ENCODE measurements at regions not wholly inside any gene's neighbourhood (a gene's known extent, or its start where the extent isn't known, plus 50 kb on each side); places are given as distances from the start of the nearest gene placed in this dataset.

DNA sequence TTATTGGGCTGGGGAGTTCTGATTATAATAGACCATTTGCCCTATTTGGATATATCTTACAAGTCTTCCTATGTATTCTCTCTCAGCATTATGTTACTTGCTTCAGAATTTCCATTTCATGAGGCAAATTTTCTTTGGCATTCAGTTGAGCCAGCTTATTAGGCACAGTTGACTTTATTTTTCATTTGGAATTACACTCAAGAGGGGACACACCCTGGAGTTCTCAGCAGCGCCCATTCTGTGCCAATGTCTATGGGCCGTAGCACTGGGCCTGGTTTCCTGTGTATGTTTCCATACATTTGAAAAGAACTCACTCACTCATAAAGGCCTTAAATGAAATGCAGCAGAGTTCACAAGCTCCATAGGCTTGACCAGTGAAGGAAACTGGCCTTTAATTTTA lies 138.5 kb downstream of the KLF12 start:
- Histone ChIP-seq H3K9ac (ENCODE audit: low read length) (no peak overlapping the region), H3K36me3 (ENCODE audit: control insufficient read depth in 1 of 2, insufficient read depth in 2 of 2, low read length in 2 of 2) (no peaks in the 10 kb centered on the region), H3K79me2 (ENCODE audit: insufficient read depth, low read length) (no peaks in the 10 kb centered on the region), H3K4me3 (replicated peaks in 1 of 2; ENCODE audit: low read depth in 1 of 2, low read length in 2 of 2) (no peak overlapping the region), H3K4me2 (ENCODE audit: low read length) (no peak overlapping the region), H3K4me1 (ENCODE audit: control insufficient read depth in 1 of 2, insufficient read depth in 2 of 2, low read length in 2 of 2) (no peaks in the 10 kb centered on the region), H3K27me3 (ENCODE audit: insufficient read depth, low read length) (no peaks in the 10 kb centered on the region), H3K27ac (ENCODE audit: low read depth, low read length) (no peak overlapping the region), H3K9me2 (ENCODE audit: insufficient read depth) (no peaks in the 10 kb centered on the region), H3K9me3 (ENCODE audit: control insufficient read depth in 1 of 2, insufficient read depth in 1 of 2, low read depth in 1 of 2, low read length in 2 of 2) (no peaks in the 10 kb centered on the region), H4K20me1 (ENCODE audit: insufficient read depth) (no peaks in the 10 kb centered on the region), H2AFZ (ENCODE audit: low read depth, low read length, poor library complexity, severe bottlenecking) (no peak overlapping the region)
- ATAC-seq (no peak), DNase-seq (ENCODE audit: low read depth, low spot score) (no peak)
- ChIA-PET CTCF (no interaction called here), POLR2A (no interaction called here), RAD21 (ENCODE audit: low non-redundant PET in 1 of 2, low total read pairs in 2 of 2, uncharacterized antibody in 2 of 2, unreplicated experiment in 2 of 2) (no interaction called here)
- intact Hi-C loops (cut with micrococcal nuclease) = no loop called here
- no peak for TF ChIP-seq SRF (IDR thresholded peaks at IDR 0.05; ENCODE audit: low read depth)
- no peak for TF ChIP-seq JUND (IDR thresholded peaks at IDR 0.05)
- TF ChIP-seq EZH2 (IDR thresholded peaks at IDR 0.05) = no peak
- no peak for TF ChIP-seq ZNF274 (IDR thresholded peaks at IDR 0.05; ENCODE audit: low read depth, low read length)
- TF ChIP-seq, protein P1, sequence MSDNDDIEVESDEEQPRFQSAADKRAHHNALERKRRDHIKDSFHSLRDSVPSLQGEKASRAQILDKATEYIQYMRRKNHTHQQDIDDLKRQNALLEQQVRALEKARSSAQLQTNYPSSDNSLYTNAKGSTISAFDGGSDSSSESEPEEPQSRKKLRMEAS (IDR thresholded peaks at IDR 0.05) = no peak
- TF ChIP-seq, protein P2, sequence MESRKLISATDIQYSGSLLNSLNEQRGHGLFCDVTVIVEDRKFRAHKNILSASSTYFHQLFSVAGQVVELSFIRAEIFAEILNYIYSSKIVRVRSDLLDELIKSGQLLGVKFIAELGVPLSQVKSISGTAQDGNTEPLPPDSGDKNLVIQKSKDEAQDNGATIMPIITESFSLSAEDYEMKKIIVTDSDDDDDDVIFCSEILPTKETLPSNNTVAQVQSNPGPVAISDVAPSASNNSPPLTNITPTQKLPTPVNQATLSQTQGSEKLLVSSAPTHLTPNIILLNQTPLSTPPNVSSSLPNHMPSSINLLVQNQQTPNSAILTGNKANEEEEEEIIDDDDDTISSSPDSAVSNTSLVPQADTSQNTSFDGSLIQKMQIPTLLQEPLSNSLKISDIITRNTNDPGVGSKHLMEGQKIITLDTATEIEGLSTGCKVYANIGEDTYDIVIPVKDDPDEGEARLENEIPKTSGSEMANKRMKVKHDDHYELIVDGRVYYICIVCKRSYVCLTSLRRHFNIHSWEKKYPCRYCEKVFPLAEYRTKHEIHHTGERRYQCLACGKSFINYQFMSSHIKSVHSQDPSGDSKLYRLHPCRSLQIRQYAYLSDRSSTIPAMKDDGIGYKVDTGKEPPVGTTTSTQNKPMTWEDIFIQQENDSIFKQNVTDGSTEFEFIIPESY (IDR thresholded peaks at IDR 0.05; ENCODE audit: extremely low read depth, insufficient replicate concordance, low read length) = no peak
- no peak for TF ChIP-seq POLR2AphosphoS5 (IDR thresholded peaks at IDR 0.05; ENCODE audit: low read depth, low read length)
- TF ChIP-seq RAD21 (IDR thresholded peaks at IDR 0.05; ENCODE audit: low read depth) = no peak
- no peak for TF ChIP-seq ELF1 (IDR thresholded peaks at IDR 0.05; ENCODE audit: borderline replicate concordance, low read depth)
- no peak for TF ChIP-seq CEBPB (IDR thresholded peaks at IDR 0.05; ENCODE audit: low read depth)
- TF ChIP-seq, protein P3, sequence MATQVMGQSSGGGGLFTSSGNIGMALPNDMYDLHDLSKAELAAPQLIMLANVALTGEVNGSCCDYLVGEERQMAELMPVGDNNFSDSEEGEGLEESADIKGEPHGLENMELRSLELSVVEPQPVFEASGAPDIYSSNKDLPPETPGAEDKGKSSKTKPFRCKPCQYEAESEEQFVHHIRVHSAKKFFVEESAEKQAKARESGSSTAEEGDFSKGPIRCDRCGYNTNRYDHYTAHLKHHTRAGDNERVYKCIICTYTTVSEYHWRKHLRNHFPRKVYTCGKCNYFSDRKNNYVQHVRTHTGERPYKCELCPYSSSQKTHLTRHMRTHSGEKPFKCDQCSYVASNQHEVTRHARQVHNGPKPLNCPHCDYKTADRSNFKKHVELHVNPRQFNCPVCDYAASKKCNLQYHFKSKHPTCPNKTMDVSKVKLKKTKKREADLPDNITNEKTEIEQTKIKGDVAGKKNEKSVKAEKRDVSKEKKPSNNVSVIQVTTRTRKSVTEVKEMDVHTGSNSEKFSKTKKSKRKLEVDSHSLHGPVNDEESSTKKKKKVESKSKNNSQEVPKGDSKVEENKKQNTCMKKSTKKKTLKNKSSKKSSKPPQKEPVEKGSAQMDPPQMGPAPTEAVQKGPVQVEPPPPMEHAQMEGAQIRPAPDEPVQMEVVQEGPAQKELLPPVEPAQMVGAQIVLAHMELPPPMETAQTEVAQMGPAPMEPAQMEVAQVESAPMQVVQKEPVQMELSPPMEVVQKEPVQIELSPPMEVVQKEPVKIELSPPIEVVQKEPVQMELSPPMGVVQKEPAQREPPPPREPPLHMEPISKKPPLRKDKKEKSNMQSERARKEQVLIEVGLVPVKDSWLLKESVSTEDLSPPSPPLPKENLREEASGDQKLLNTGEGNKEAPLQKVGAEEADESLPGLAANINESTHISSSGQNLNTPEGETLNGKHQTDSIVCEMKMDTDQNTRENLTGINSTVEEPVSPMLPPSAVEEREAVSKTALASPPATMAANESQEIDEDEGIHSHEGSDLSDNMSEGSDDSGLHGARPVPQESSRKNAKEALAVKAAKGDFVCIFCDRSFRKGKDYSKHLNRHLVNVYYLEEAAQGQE (IDR thresholded peaks at IDR 0.05; ENCODE audit: low read depth) = no peak
- TF ChIP-seq SIN3A (IDR thresholded peaks at IDR 0.05; ENCODE audit: low read depth) = no peak
- no peak for TF ChIP-seq TCF7L2 (IDR thresholded peaks at IDR 0.05; ENCODE audit: borderline replicate concordance, extremely low read depth, insufficient read depth, insufficient read length)
- no peak for TF ChIP-seq SP1 (IDR thresholded peaks at IDR 0.05; ENCODE audit: low read depth)
- TF ChIP-seq YY1 (IDR thresholded peaks at IDR 0.05; ENCODE audit: extremely low read depth, insufficient replicate concordance, low read depth, low read length) = no peak
- no TSS peak for BruUV-seq (replicated peaks)

Measured in HCT116 (cell line).